ENCODE measurements at regions not wholly inside any gene's neighbourhood (a gene's known extent, or its start where the extent isn't known, plus 50 kb on each side); places are given as distances from the start of the nearest gene placed in this dataset.

DNA sequence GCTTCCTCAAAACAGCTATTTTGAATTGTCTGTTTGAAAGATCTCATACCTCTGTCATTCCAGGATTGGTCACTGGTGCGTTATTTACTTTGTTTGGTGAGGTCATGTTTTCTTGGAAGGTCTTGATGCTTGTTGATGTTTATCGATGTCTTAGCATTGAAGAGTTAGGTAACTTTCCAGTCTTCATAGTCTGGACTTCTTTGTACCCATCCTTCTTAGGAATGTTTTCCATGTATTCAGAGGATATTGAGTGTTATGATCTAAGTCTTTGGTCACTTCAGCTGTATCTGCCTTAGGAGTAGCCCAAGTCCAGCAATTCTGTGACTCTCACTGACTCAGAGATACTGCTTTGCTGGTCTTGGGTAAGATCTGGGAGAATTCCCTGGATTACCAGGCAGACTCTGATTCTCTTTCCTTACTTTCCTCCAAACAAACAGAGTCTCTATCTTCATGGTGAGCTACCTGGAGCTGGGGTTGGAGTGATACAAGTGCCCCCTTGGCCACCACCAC, 398.6 kb downstream of the ZIC4 start:
- TF ChIP-seq, protein P1, sequence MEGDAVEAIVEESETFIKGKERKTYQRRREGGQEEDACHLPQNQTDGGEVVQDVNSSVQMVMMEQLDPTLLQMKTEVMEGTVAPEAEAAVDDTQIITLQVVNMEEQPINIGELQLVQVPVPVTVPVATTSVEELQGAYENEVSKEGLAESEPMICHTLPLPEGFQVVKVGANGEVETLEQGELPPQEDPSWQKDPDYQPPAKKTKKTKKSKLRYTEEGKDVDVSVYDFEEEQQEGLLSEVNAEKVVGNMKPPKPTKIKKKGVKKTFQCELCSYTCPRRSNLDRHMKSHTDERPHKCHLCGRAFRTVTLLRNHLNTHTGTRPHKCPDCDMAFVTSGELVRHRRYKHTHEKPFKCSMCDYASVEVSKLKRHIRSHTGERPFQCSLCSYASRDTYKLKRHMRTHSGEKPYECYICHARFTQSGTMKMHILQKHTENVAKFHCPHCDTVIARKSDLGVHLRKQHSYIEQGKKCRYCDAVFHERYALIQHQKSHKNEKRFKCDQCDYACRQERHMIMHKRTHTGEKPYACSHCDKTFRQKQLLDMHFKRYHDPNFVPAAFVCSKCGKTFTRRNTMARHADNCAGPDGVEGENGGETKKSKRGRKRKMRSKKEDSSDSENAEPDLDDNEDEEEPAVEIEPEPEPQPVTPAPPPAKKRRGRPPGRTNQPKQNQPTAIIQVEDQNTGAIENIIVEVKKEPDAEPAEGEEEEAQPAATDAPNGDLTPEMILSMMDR (IDR thresholded peaks at IDR 0.05), result no peak
- no peak for TF ChIP-seq POLR2A (IDR thresholded peaks at IDR 0.05)

Measured in Peyer's patch (tissue), 4 donors.